ENCODE measurements at regions not wholly inside any gene's neighbourhood (a gene's known extent, or its start where the extent isn't known, plus 50 kb on each side); places are given as distances from the start of the nearest gene placed in this dataset.

- no peaks in the 10 kb centered on the region; the same call in 1 of the 2 replicates for H3K9me3 ChIP-seq (ENCODE audit: insufficient read depth, low read depth)
- ChIA-PET POLR2A (ENCODE audit: unreplicated experiment) (no interaction called here), CTCF (interaction anchor here (0.9 kb wide), 1 partner anchor 16 kb away, joined by 3 read pairs; no protein-coding TSS in a partner anchor)
- no peaks in the 10 kb centered on the region for H3K4me1 ChIP-seq (replicated peaks; ENCODE audit: insufficient read depth)
- no peak overlapping the region for H3K27ac ChIP-seq
- no peaks in the 10 kb centered on the region for H3K27me3 ChIP-seq (ENCODE audit: insufficient read depth, low read depth)
- no peak for TF ChIP-seq EZH2 (IDR thresholded peaks at IDR 0.05; ENCODE audit: low read depth)
- no peak for TF ChIP-seq CTCF (conservative IDR thresholded peaks at IDR 0.05)
- H4K20me1 ChIP-seq (ENCODE audit: insufficient read depth) = no peaks in the 10 kb centered on the region
- intact Hi-C loops (cut with micrococcal nuclease; ENCODE audit: unreplicated experiment) = no loop called here
- no TSS peak for BruUV-seq (replicated peaks)
- H3K9me2 ChIP-seq (ENCODE audit: insufficient read depth) = no peaks in the 10 kb centered on the region
- no peaks in the 10 kb centered on the region for H3K79me2 ChIP-seq (ENCODE audit: low read depth)
- DNase-seq = no peak
- no peak overlapping the region for H2AFZ ChIP-seq
- H3K4me3 ChIP-seq = no peak overlapping the region
- H3K4me2 ChIP-seq = no peak overlapping the region
- H3K36me3 ChIP-seq (ENCODE audit: low read depth) = no peaks in the 10 kb centered on the region
- no peaks in the 10 kb centered on the region for H3F3A ChIP-seq (ENCODE audit: insufficient read depth, low read depth)
Measured at GRCh38 chr12:91478500-91478899, 295.9 kb upstream of the DCN start.

- no peak for TF ChIP-seq EZH2 (IDR thresholded peaks at IDR 0.05; ENCODE audit: low read depth)
- Histone ChIP-seq H3K9me2 (ENCODE audit: insufficient read depth) (no peaks in the 10 kb centered on the region), H3K4me1 (replicated peaks; ENCODE audit: insufficient read depth) (no peaks in the 10 kb centered on the region), H3K4me2 (no peak overlapping the region), H4K20me1 (ENCODE audit: insufficient read depth) (no peaks in the 10 kb centered on the region), H3K4me3 (no peak overlapping the region), H3K9me3 (ENCODE audit: insufficient read depth, low read depth) (peaks cover 2% of the 10 kb centered on the region; the same call in 1 of the 2 replicates), H3K27me3 (ENCODE audit: insufficient read depth, low read depth) (no peaks in the 10 kb centered on the region), H3F3A (ENCODE audit: insufficient read depth, low read depth) (no peaks in the 10 kb centered on the region), H3K36me3 (ENCODE audit: low read depth) (no peaks in the 10 kb centered on the region), H3K27ac (no peak overlapping the region), H3K79me2 (ENCODE audit: low read depth) (no peaks in the 10 kb centered on the region), H2AFZ (no peak overlapping the region)
- POLR2A ChIA-PET (ENCODE audit: unreplicated experiment) = no interaction called here
- intact Hi-C loops (cut with micrococcal nuclease; ENCODE audit: unreplicated experiment) = no loop called here
- DNase-seq = no peak
- BruUV-seq (replicated peaks) = no TSS peak
- CTCF ChIA-PET = no interaction called here
Measured at GRCh38 chr12:91467686-91468085, 285.1 kb upstream of the DCN start.

- ChIA-PET POLR2A (ENCODE audit: unreplicated experiment) (no interaction called here), CTCF (no interaction called here)
- no peak for DNase-seq
- Histone ChIP-seq H3K27ac (no peak overlapping the region), H3F3A (ENCODE audit: insufficient read depth, low read depth) (no peaks in the 10 kb centered on the region), H2AFZ (no peak overlapping the region), H3K27me3 (ENCODE audit: insufficient read depth, low read depth) (no peaks in the 10 kb centered on the region), H4K20me1 (ENCODE audit: insufficient read depth) (no peaks in the 10 kb centered on the region), H3K9me2 (ENCODE audit: insufficient read depth) (no peaks in the 10 kb centered on the region), H3K36me3 (ENCODE audit: low read depth) (no peaks in the 10 kb centered on the region), H3K4me3 (no peak overlapping the region), H3K79me2 (ENCODE audit: low read depth) (no peaks in the 10 kb centered on the region), H3K9me3 (ENCODE audit: insufficient read depth, low read depth) (no peaks in the 10 kb centered on the region), H3K4me1 (replicated peaks; ENCODE audit: insufficient read depth) (no peaks in the 10 kb centered on the region), H3K4me2 (no peak overlapping the region)
- intact Hi-C loops (cut with micrococcal nuclease; ENCODE audit: unreplicated experiment) = no loop called here
- BruUV-seq (replicated peaks) = no TSS peak
- TF ChIP-seq EZH2 (IDR thresholded peaks at IDR 0.05; ENCODE audit: low read depth) (no peak), CTCF (conservative IDR thresholded peaks at IDR 0.05) (no peak)
Measured at GRCh38 chr12:91461061-91461460, 278.4 kb upstream of the DCN start.

- Histone ChIP-seq H2AFZ (no peak overlapping the region), H3K27ac (no peak overlapping the region), H3K4me2 (no peak overlapping the region), H3K4me1 (replicated peaks; ENCODE audit: insufficient read depth) (no peaks in the 10 kb centered on the region), H3K4me3 (no peak overlapping the region), H3K79me2 (ENCODE audit: low read depth) (no peaks in the 10 kb centered on the region), H3K9me2 (ENCODE audit: insufficient read depth) (no peaks in the 10 kb centered on the region), H3K9me3 (ENCODE audit: insufficient read depth, low read depth) (no peaks in the 10 kb centered on the region), H4K20me1 (ENCODE audit: insufficient read depth) (no peaks in the 10 kb centered on the region), H3K36me3 (ENCODE audit: low read depth) (no peaks in the 10 kb centered on the region), H3F3A (ENCODE audit: insufficient read depth, low read depth) (no peaks in the 10 kb centered on the region), H3K27me3 (ENCODE audit: insufficient read depth, low read depth) (no peaks in the 10 kb centered on the region)
- POLR2A ChIA-PET (ENCODE audit: unreplicated experiment) = no interaction called here
- no peak for DNase-seq
- TF ChIP-seq CTCF (conservative IDR thresholded peaks at IDR 0.05) (no peak), EZH2 (IDR thresholded peaks at IDR 0.05; ENCODE audit: low read depth) (no peak)
- intact Hi-C loops (cut with micrococcal nuclease; ENCODE audit: unreplicated experiment) = no loop called here
- CTCF ChIA-PET = no interaction called here
- no TSS peak for BruUV-seq (replicated peaks)
Measured at GRCh38 chr12:91460469-91460868, 277.9 kb upstream of the DCN start.

All from PC-9 (cell line).